Activated CD8-positive, alpha-beta memory T cell treated with anti-CD3 and anti-CD28 coated beads for 48 hours (primary cell): ENCODE measurements at regions not wholly inside any gene's neighbourhood (a gene's known extent, or its start where the extent isn't known, plus 50 kb on each side); places are given as distances from the start of the nearest gene placed in this dataset.
"Not testable (repeated sequence)": the region's sequence is repeated elsewhere in the genome, so short reads cannot be mapped to it uniquely, and the experiment has no call there.

ENCODE experiments used
- DNase-seq, 3 experiments: peaks; one replicate each; pipeline ENCODE4 v3.0.0-alpha.2; 2020; ENCODE audit warnings: low read depth in 2 of 3, low spot score in 2 of 3

- DNase-seq, result no peak
Measured at GRCh38 chr14:104249706-104250105, 111.3 kb downstream of the KIF26A start.

- DNase-seq, result no peak
Measured at GRCh38 chr14:104250175-104250574, 111.8 kb downstream of the KIF26A start.

GRCh38 chr14:104252256-104253215, 114.1 kb downstream of the KIF26A start:
- no peak for DNase-seq

GRCh38 chr14:104253223-104253822, 114.9 kb downstream of the KIF26A start:
- DNase-seq, result no peak

GRCh38 chr14:104253901-104254353, 115.5 kb downstream of the KIF26A start:
- DNase-seq, result no peak

GRCh38 chr14:104254735-104255400, 116.5 kb downstream of the KIF26A start:
- no peak for DNase-seq

GRCh38 chr14:104256025-104256424, 117.6 kb downstream of the KIF26A start:
- no peak for DNase-seq

GRCh38 chr14:104262515-104263514, 124.4 kb downstream of the KIF26A start:
- no peak for DNase-seq

GRCh38 chr14:104263675-104264358, 125.4 kb downstream of the KIF26A start:
- DNase-seq, result no peak

GRCh38 chr14:104264495-104265265, 126.3 kb downstream of the KIF26A start:
- no peak for DNase-seq

- DNase-seq, result no peak
Measured at GRCh38 chr14:104265918-104266630, 127.7 kb downstream of the KIF26A start.

GRCh38 chr14:104266631-104267575, 128.5 kb downstream of the KIF26A start:
- no peak for DNase-seq

GRCh38 chr14:104267895-104268294, 129.5 kb downstream of the KIF26A start:
- DNase-seq, result no peak

GRCh38 chr14:104268295-104268694, 129.9 kb downstream of the KIF26A start:
- no peak for DNase-seq

- no peak for DNase-seq
Measured at GRCh38 chr14:104268725-104269436, 130.5 kb downstream of the KIF26A start.

GRCh38 chr14:104269511-104270241, 131.3 kb downstream of the KIF26A start:
- DNase-seq, result not testable (repeated sequence)
